HG03378 (cell line): ENCODE measurements at regions not wholly inside any gene's neighbourhood (a gene's known extent, or its start where the extent isn't known, plus 50 kb on each side); places are given as distances from the start of the nearest gene placed in this dataset.
"Not testable (repeated sequence)": the region's sequence is repeated elsewhere in the genome, so short reads cannot be mapped to it uniquely, and the experiment has no call there.

Experiments
- ATAC-seq: cut with Tn5 transposase; IDR thresholded peaks from one replicate; pipeline ENCODE4 v1.9.1; 2021; ENCODE audit warnings: mild to moderate bottlenecking, moderate library complexity; ENCODE audit not compliant: unreplicated experiment

- ATAC-seq = not testable (repeated sequence)
Measured at GRCh38 chr4:4026708-4027107, 200.0 kb downstream of the OTOP1 start.

GRCh38 chr4:4028752-4029151 lies 198.0 kb downstream of the OTOP1 start:
- ATAC-seq = not testable (repeated sequence)

- ATAC-seq = not testable (repeated sequence)
Measured at GRCh38 chr4:4030509-4030908, 196.2 kb downstream of the OTOP1 start.

- not testable (repeated sequence) for ATAC-seq
Measured at GRCh38 chr4:4031446-4032135, 195.1 kb downstream of the OTOP1 start.

- ATAC-seq = not testable (repeated sequence)
Measured at GRCh38 chr4:4032364-4032763, 194.4 kb downstream of the OTOP1 start.

- ATAC-seq = not testable (repeated sequence)
Measured at GRCh38 chr4:4032801-4033605, 193.7 kb downstream of the OTOP1 start.

- ATAC-seq = not testable (repeated sequence)
Measured at GRCh38 chr4:4037399-4038138, 189.2 kb downstream of the OTOP1 start.

- ATAC-seq = not testable (repeated sequence)
Measured at GRCh38 chr4:4045823-4046222, 180.9 kb downstream of the OTOP1 start.

GRCh38 chr4:4046686-4047085 lies 180.0 kb downstream of the OTOP1 start:
- not testable (repeated sequence) for ATAC-seq

- not testable (repeated sequence) for ATAC-seq
Measured at GRCh38 chr4:4047202-4047601, 179.5 kb downstream of the OTOP1 start.

- not testable (repeated sequence) for ATAC-seq
Measured at GRCh38 chr4:4048227-4048626, 178.5 kb downstream of the OTOP1 start.

GRCh38 chr4:4050781-4051180 lies 175.9 kb downstream of the OTOP1 start:
- not testable (repeated sequence) for ATAC-seq

GRCh38 chr4:4052933-4053332 lies 173.8 kb downstream of the OTOP1 start:
- ATAC-seq = not testable (repeated sequence)

- not testable (repeated sequence) for ATAC-seq
Measured at GRCh38 chr4:4057226-4057625, 169.5 kb downstream of the OTOP1 start.

- ATAC-seq = not testable (repeated sequence)
Measured at GRCh38 chr4:4084171-4084570, 142.6 kb downstream of the OTOP1 start.

GRCh38 chr4:4089716-4090419 lies 136.9 kb downstream of the OTOP1 start:
- not testable (repeated sequence) for ATAC-seq

- ATAC-seq = not testable (repeated sequence)
Measured at GRCh38 chr4:4090720-4091119, 136.0 kb downstream of the OTOP1 start.

GRCh38 chr4:4092159-4092558 lies 134.6 kb downstream of the OTOP1 start:
- ATAC-seq = not testable (repeated sequence)

- not testable (repeated sequence) for ATAC-seq
Measured at GRCh38 chr4:4099610-4100009, 127.1 kb downstream of the OTOP1 start.

GRCh38 chr4:4106923-4107322 lies 119.8 kb downstream of the OTOP1 start:
- ATAC-seq = not testable (repeated sequence)
